Stomach smooth muscle (tissue), 2 donors: ENCODE measurements at regions not wholly inside any gene's neighbourhood (a gene's known extent, or its start where the extent isn't known, plus 50 kb on each side); places are given as distances from the start of the nearest gene placed in this dataset.

ENCODE experiments used
- H3K27ac ChIP-seq: one replicate; pipeline ENCODE4 v1.7.0; 2013; ENCODE audit warnings: mild to moderate bottlenecking, low read length, inconsistent platforms
- H3K27me3 ChIP-seq, 2 donors: one replicate each; pipeline ENCODE4 v1.7.0; 2013; ENCODE audit warnings: low read length in 2 of 2; ENCODE audit not compliant: insufficient read depth in 2 of 2, control insufficient read depth in 1 of 2
- H3K36me3 ChIP-seq, 2 donors: one replicate each; pipeline ENCODE4 v1.7.0; 2013; ENCODE audit warnings: low read length in 2 of 2; ENCODE audit not compliant: control insufficient read depth in 2 of 2, insufficient read depth in 2 of 2
- H3K4me1 ChIP-seq: one replicate; pipeline ENCODE4 v1.7.0; 2013; ENCODE audit warnings: low read length; ENCODE audit not compliant: control insufficient read depth, insufficient read depth
- H3K4me3 ChIP-seq, 2 donors: one replicate each; pipeline ENCODE4 v1.7.0; 2013; ENCODE audit warnings: low read length in 2 of 2
- H3K9ac ChIP-seq, 2 donors: one replicate each; pipeline ENCODE4 v1.7.0; 2013; ENCODE audit warnings: low read length in 2 of 2, mild to moderate bottlenecking in 1 of 2
- H3K9me3 ChIP-seq, 2 donors: one replicate each; pipeline ENCODE4 v1.7.0; 2013; ENCODE audit warnings: low read length in 2 of 2; ENCODE audit not compliant: control insufficient read depth in 2 of 2
- donor health status: healthy.
- donor health status: Pancreatic carcinoma.

- no peaks in the 10 kb centered on the region for H3K27me3 ChIP-seq
- H3K36me3 ChIP-seq, result no peaks in the 10 kb centered on the region
- H3K4me1 ChIP-seq, result peaks cover 3% of the 10 kb centered on the region
- H3K27ac ChIP-seq, result no peak overlapping the region
- no peaks in the 10 kb centered on the region for H3K9me3 ChIP-seq
- no peak overlapping the region for H3K4me3 ChIP-seq
- no peak overlapping the region for H3K9ac ChIP-seq
Observed at GRCh38 chr12:41917938-41918341, 226.7 kb downstream of the GXYLT1 start.

DNA sequence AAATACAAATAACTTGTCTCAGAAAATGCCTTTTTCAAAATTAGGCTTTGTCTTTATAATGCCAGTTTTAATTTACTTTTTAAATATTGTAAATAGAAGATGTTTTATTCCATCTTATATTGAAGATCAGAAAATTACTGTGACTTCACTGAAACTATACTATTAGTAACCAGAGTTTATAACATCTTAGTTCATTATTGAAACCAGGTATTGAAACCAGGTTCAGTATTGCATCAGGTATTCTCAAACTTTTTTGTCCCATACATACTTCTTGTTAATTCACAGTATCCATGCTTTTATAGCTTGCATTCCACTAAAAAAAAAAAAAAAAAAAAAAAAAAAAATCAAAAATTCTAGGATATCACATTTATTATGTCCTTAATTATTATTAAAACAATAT, 227.5 kb downstream of the GXYLT1 start:
- Histone ChIP-seq H3K9ac (no peak overlapping the region), H3K4me1 (peaks cover 3% of the 10 kb centered on the region), H3K27me3 (no peaks in the 10 kb centered on the region), H3K36me3 (no peaks in the 10 kb centered on the region), H3K9me3 (no peaks in the 10 kb centered on the region), H3K4me3 (no peak overlapping the region), H3K27ac (no peak overlapping the region)

- Histone ChIP-seq H3K36me3 (no peaks in the 10 kb centered on the region), H3K9ac (no peak overlapping the region), H3K27ac (no peak overlapping the region), H3K4me1 (no peaks in the 10 kb centered on the region), H3K27me3 (no peaks in the 10 kb centered on the region), H3K4me3 (no peak overlapping the region), H3K9me3 (no peaks in the 10 kb centered on the region)
Observed at GRCh38 chr12:41910578-41911320, 233.9 kb downstream of the GXYLT1 start.

- H3K27me3 ChIP-seq, result no peaks in the 10 kb centered on the region
- H3K36me3 ChIP-seq, result no peaks in the 10 kb centered on the region
- H3K4me3 ChIP-seq, result no peak overlapping the region
- H3K9ac ChIP-seq, result no peak overlapping the region
- H3K27ac ChIP-seq, result no peak overlapping the region
- H3K4me1 ChIP-seq, result no peaks in the 10 kb centered on the region
- H3K9me3 ChIP-seq, result no peaks in the 10 kb centered on the region
Observed at GRCh38 chr12:41908206-41908605, 236.5 kb downstream of the GXYLT1 start.

DNA sequence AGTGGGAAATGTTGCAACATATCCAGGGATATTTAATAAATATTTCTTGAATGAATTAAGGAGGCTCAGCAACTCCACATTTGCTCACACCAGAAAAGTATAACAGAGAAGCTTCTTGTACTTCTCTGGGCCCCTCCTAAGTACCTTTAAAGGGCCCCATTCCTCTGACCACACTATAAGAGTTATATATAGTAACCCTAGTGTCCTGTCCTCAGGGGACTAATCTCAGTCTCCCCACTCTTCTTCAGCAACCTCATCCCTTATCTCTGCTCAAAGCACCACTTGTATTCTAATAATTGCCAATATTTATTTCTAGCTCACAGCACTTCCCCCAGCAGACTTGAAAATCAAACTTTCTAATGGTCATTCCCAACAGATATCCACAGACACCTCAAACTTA, 237.1 kb downstream of the GXYLT1 start:
- Histone ChIP-seq H3K9ac (no peak overlapping the region), H3K4me1 (no peaks in the 10 kb centered on the region), H3K4me3 (no peak overlapping the region), H3K27me3 (no peaks in the 10 kb centered on the region), H3K36me3 (no peaks in the 10 kb centered on the region), H3K27ac (no peak overlapping the region), H3K9me3 (no peaks in the 10 kb centered on the region)

DNA sequence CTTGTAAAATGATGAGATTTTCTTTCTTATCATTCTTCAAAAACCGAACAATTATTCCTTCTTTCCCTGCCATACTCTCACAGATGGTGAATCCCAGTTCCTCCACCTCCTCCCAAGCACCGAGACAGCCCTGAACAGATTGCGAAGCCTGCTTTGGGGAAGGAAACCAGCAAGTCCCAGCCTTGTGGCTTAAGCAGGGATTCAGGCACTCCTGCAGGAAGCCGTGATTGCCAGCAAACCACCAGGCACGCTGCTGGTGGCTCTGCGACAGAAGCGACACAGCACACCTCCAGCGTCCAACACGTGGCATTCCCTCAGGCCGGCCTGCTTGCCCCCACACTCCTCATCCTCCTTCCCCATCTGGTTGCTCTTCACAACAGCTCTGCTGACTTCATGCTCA, 237.7 kb downstream of the GXYLT1 start:
- Histone ChIP-seq H3K4me3 (no peak overlapping the region), H3K4me1 (no peaks in the 10 kb centered on the region), H3K9me3 (no peaks in the 10 kb centered on the region), H3K36me3 (no peaks in the 10 kb centered on the region), H3K27ac (no peak overlapping the region), H3K9ac (no peak overlapping the region), H3K27me3 (no peaks in the 10 kb centered on the region)

DNA sequence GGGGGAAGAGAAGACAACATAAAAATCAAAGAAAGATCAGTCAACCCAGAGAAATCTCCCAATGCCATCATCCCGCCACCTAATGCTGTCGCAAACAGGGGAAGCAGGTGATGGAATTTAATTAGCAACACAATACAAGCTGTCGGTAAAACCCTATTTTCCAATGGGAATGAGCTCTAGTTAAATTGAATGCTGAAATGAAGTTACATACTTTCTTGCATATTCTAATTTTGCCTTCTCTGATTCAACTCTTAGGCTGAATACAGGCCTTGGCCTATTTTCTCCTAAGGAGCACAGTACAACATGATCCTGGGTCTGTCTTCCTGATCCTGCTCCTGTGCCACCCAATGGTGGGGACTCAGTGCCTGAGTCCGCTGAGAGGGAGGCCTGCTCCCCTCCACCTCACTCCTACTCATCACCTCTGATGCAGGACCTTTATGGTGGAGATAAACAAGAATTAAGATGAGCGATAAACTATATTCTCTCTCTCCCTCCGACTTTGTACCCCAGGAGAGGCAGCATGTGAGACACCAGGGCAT, 238.8 kb downstream of the GXYLT1 start:
- H3K4me3 ChIP-seq, result no peak overlapping the region
- no peaks in the 10 kb centered on the region for H3K27me3 ChIP-seq
- H3K9me3 ChIP-seq, result no peaks in the 10 kb centered on the region
- no peaks in the 10 kb centered on the region for H3K36me3 ChIP-seq
- no peak overlapping the region for H3K27ac ChIP-seq
- H3K4me1 ChIP-seq, result no peaks in the 10 kb centered on the region
- no peak overlapping the region for H3K9ac ChIP-seq

DNA sequence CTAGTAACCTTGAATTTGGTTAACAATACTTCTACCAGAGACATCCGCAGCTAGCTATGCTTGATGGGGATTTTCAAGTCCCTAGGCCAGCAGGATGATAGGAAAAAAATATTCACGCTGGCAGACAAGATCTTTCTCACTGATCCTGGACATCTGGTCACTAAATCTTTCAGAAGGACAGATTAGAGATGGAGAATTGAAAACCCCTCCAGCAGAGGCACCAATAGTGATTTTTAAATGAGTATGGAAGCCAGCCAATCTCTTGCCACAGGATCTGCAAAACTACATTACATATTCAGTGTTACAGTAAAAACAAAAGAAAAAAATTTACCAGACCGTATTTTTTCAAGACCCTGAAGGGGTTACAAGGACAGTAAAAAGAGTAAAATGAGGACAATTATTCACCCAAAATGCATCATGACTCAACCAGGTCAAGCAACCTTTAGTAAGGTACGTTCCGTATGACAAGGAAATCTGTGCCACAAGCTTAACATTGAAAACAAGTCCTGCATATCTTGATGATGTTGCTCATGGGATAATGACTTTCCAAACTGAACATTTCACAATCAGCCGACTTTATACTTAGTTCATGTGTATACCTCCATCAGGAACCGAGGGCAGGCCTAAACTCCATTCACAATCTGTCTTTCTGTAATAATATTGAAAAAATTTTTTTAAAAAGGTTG, 239.5 kb downstream of the GXYLT1 start:
- no peaks in the 10 kb centered on the region for H3K36me3 ChIP-seq
- no peak overlapping the region for H3K4me3 ChIP-seq
- no peaks in the 10 kb centered on the region for H3K9me3 ChIP-seq
- no peaks in the 10 kb centered on the region for H3K27me3 ChIP-seq
- H3K9ac ChIP-seq, result no peak overlapping the region
- H3K4me1 ChIP-seq, result no peaks in the 10 kb centered on the region
- no peak overlapping the region for H3K27ac ChIP-seq

- no peaks in the 10 kb centered on the region for H3K36me3 ChIP-seq
Observed at GRCh38 chr12:41904041-41904440, 240.6 kb downstream of the GXYLT1 start.

DNA sequence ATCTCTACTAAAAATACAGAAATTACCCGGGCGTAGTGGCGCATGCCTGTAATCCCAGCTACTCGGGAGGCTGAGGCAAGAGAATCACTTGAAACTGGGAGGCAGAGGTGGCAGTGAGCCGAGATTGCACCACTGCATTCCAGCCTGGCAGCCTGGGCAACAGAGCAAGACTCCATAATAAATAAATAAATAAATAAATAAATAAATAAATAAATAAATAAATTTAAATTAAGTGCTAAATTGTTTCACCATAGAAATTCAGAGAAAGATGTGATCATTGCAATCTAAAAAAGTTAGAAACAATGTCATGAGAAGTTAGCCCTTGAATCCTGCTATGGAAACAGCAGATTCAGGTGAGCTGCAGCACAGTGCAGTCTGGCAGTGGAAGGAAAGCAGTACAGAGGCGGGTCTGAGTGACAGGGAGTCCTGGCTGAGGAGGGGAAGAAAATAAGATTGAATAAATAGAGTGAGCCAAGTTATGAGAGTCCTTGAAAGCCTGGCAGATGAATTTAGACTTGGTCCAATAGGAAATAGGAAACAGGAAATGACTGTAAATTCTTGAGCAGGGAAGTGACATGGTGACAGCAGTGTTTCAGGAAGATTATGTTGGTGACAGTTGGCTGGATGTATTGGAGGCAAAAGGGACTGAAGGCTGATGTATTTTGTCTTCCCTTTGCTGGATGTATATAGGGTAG, 241.5 kb downstream of the GXYLT1 start:
- Histone ChIP-seq H3K9ac (no peak overlapping the region), H3K9me3 (no peaks in the 10 kb centered on the region), H3K4me3 (no peak overlapping the region), H3K27me3 (no peaks in the 10 kb centered on the region), H3K36me3 (no peaks in the 10 kb centered on the region), H3K27ac (no peak overlapping the region), H3K4me1 (no peaks in the 10 kb centered on the region)

More at GRCh38 chr12:41904041-41904440, 240.6 kb downstream of the GXYLT1 start:
- no peak overlapping the region for H3K4me3 ChIP-seq
- H3K9ac ChIP-seq, result no peak overlapping the region
- H3K4me1 ChIP-seq, result no peaks in the 10 kb centered on the region
- no peak overlapping the region for H3K27ac ChIP-seq
- H3K9me3 ChIP-seq, result no peaks in the 10 kb centered on the region
- no peaks in the 10 kb centered on the region for H3K27me3 ChIP-seq
